Fibroblast of villous mesenchyme (primary cell): ENCODE measurements at regions not wholly inside any gene's neighbourhood (a gene's known extent, or its start where the extent isn't known, plus 50 kb on each side); places are given as distances from the start of the nearest gene placed in this dataset.

ENCODE experiments used
- DNase-seq: peaks from one replicate; pipeline ENCODE4 v3.0.0-alpha.2; 2010; ENCODE audit warnings: low read depth
- H3K4me3 ChIP-seq: 2 replicates; pipeline ENCODE4 v1.5.1; 2011; ENCODE audit warnings: low read depth, mild to moderate bottlenecking, low read length
- CTCF ChIP-seq: IDR thresholded peaks from 2 replicates; pipeline ENCODE4 v1.5.1; 2012; ENCODE audit warnings: low read depth, mild to moderate bottlenecking, low read length; ENCODE audit not compliant: insufficient read depth

GRCh38 chr15:100726421-100727190 is 124.2 kb downstream of the ASB7 start:
- H3K4me3 ChIP-seq: no peak overlapping the region
- no peak for DNase-seq
- TF ChIP-seq CTCF: no peak

- peak; percentile 70 for DNase-seq
- TF ChIP-seq CTCF: no peak
- H3K4me3 ChIP-seq: no peak overlapping the region
Measured at GRCh38 chr15:100727291-100727851, 125.0 kb downstream of the ASB7 start.

GRCh38 chr15:100728371-100729201 is 126.2 kb downstream of the ASB7 start:
- H3K4me3 ChIP-seq: no peak overlapping the region
- DNase-seq: no peak
- TF ChIP-seq CTCF: no peak

GRCh38 chr15:100729461-100729860 is 127.1 kb downstream of the ASB7 start:
- no peak for TF ChIP-seq CTCF
- no peak for DNase-seq

GRCh38 chr15:100730129-100730528 is 127.7 kb downstream of the ASB7 start:
- no peak for TF ChIP-seq CTCF
- no peak overlapping the region for H3K4me3 ChIP-seq
- no peak for DNase-seq

More at GRCh38 chr15:100729461-100729860, 127.1 kb downstream of the ASB7 start:
- no peak overlapping the region for H3K4me3 ChIP-seq

GRCh38 chr15:100730655-100731266 is 128.4 kb downstream of the ASB7 start:
- no peak overlapping the region for H3K4me3 ChIP-seq
- DNase-seq: no peak
- no peak for TF ChIP-seq CTCF
